DMS 273 treated with DMSO at 0.1 percent for 48 hours (cell line): ENCODE measurements at regions not wholly inside any gene's neighbourhood (a gene's known extent, or its start where the extent isn't known, plus 50 kb on each side); places are given as distances from the start of the nearest gene placed in this dataset.

Experiments
- DNase-seq: peaks from one replicate; lab custom pipeline; 2025; lab: John Stamatoyannopoulos, UW

GRCh38 chr17:12438813-12439586 is 226.7 kb upstream of the MYOCD start:
- no peak for DNase-seq

DNA sequence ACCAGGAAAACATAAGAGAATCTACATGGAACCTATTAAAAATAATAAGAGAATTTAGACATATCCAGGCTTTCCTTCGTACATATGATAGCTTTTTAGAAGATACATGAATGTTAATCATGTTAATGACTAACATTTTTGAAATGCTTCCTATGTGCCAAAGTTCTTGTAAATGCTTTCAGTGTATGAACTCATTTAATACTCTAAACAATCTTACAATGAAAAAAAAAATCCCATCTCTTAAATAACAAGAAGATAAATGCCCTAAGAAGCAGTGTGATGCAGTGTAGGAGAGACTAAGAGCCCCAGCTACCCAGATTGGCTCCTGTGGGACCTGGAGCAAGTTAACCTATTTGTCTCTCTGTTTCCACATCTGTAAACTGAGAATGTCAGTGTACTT is 220.4 kb upstream of the MYOCD start:
- DNase-seq: no peak

- no peak for DNase-seq
Observed at GRCh38 chr17:12457493-12457892, 208.2 kb upstream of the MYOCD start.

DNA sequence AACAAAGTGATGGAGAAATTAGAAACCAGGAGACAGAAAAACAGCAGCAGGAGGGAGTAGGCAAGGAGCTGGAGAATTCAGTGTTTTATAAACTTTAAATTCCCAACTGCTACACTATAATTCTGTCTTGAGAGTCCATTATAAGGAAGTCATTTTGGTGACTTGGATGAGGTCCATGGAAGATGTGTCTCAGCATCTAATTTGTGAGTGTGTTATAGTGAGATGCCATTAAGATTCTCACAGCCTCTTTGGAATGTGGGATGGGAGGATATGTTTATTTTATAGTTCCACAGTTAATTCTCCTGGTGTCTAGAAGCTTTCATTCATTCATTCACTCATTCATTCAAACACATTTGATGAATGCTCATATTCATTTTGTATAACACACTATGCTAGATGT is 206.0 kb upstream of the MYOCD start:
- DNase-seq: no peak

GRCh38 chr17:12463102-12463501 is 202.6 kb upstream of the MYOCD start:
- no peak for DNase-seq

DNA sequence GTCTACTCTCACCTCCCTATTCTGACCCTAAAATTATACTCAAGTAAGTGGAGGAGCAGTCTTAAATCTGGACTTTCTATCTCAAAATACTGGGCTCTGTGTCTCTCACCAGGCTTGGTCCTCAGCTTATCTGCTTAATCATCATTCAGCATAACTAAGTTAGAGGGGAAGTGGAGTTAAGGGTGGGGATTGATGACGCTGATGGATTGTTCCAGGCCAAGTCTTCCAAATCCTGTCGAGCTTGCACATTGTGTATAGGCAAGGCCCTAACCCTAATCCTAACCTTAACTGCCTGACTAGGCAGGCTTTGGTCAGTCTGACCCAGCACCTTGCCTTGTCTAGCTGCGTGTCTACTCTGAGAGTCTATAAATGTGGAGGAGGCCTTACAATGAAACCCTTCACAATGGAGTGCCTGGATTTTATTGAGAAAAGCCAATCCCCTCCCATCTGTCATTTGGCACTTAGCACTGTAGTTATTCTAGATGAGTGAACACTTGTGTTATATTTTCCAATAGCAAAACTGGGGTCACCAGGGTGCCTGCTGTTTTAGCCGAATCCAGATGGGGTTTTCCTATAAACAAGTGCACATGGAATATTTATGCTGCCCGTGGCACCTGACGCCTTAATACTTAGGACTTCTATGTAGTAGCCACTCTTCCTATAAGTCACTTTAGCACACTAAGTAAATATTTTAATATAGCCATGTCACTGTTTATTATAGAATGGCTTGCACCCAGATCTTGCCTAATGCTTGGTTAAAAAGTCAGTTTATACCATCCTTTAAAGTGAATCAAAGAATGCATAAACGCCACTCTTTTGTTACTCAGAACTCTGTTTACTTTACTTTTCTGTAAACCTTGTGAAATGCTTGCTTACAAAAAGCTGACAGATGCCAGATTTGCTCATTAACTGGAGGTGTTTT is 193.2 kb upstream of the MYOCD start:
- DNase-seq: peak; percentile 81

DNA sequence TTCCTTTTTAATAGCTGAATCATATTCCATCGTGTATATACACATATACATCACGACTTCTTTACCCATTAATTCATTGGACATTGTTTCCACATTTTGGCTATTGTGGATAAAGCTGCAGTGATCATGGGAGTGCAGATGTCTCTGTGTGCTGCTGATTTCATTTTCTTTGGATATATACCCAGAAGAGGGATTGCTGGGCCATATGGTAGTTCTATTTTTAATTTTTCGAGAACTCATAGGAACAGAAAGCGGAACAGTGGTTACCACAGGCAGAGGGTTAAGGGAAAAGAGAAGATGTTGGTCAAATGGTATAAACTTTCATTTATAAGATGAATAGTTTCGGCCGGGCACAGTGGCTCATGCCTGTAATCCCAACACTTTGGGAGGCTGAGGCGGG is 187.4 kb upstream of the MYOCD start:
- no peak for DNase-seq

DNA sequence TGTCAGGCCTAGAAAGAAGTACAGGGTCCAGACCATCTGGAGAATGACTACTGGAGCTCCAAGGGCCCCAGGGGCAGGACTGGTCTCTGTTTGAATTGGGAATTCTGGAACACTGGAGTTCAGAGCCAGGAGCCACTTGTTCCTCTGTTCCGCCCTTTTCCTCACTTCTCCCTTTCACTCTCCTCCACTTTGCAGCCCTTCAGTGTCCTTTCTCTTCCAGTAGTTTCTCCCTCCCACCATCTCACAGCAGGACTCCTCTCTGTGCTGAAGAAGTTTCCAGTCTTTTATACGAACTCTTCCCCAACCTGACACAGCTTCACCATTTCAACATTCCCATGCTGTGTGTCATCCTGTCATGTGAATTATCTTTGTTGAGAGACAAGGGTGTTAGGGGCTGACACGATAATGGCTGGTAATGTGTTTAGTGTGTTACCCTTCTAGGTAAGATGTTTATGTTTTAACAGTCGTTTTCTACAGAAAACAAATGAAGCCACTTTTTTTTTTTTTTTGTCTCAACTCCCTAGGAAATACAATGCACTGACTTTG is 180.3 kb upstream of the MYOCD start:
- DNase-seq: no peak

GRCh38 chr17:12489325-12489724 is 176.4 kb upstream of the MYOCD start:
- DNase-seq: no peak

DNA sequence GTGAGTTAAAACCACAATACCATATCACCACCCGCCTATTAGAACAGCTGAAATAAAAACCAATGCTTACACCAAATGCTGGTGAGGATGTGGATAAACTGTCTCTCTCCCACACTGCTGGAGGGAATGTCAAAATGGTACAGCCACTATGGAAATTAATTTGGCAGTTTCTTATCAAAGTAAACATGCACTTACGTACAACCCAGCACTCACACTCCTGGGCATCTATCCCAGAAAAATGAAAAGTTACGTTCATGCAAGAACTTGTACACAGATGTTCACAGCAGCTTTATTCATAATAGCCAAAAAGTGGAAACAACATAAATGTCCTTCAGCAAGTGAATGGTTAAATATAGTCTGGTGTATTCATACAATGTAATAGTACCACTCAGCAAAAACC is 173.2 kb upstream of the MYOCD start:
- DNase-seq: no peak

DNA sequence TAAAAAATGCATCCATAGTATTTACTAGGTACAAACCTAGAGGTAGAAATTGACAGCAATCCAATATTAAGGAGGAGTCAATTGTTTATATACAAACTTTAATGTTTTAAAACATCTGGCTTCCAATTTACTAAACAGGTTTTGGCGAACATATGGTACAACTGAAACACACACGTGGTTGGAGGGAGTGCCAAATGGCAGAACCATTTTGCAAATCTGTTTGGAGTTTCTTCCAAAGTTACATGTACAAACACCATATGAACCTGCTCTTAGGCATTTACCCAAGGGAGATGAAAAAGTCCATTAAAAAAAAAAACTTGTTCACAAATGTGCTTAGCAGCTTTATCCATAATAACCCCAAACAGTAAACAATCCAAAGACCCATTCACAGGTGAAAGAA is 159.8 kb upstream of the MYOCD start:
- DNase-seq: peak; percentile 80

DNA sequence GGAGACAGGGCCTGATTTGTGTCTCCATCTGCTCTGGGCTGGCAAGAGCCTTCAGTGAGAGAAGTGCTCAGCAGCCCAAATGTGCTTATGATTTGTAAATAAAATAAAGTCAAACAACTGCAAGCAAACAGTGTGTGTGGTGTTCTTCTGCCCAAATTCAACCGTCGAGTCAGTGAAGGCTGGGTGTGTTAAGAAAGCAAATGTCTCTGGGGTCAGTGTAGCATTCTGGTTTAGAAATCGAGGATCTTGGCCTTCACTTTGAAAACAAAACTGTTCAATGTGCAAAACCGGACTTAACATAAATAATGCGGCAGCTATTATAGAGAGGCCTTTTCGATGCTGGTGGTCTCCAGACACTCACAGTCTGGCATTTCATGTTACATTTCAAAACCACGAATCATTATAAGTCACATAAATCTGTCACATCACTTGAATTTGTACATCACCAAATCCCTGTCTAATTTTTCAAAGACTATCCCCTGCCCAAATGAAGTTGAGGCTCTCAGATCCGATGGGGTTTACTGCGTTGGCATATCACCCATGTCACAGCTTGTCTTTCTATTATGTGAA is 158.6 kb upstream of the MYOCD start:
- no peak for DNase-seq

DNA sequence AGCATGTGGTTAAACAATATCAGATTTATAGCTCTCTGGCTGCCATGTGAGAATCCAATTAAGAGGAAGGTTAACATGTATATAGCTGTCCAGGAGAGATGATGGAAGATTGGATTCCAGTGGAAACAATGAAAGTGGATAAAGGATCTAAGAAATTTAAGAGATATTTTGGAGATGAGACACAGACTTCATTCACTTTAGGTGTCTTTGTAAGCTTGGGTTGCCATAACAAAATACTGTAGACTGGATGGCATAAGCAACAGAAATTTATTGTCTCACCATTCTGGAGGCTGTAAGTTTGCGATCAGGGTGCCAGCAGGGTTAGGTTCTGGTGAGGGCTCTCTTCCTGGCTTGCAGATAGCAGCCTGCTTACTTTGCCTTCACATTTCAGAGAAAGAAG is 155.9 kb upstream of the MYOCD start:
- no peak for DNase-seq

- no peak for DNase-seq
Observed at GRCh38 chr17:12510535-12510934, 155.2 kb upstream of the MYOCD start.

GRCh38 chr17:12512694-12513355 is 152.9 kb upstream of the MYOCD start:
- no peak for DNase-seq

DNA sequence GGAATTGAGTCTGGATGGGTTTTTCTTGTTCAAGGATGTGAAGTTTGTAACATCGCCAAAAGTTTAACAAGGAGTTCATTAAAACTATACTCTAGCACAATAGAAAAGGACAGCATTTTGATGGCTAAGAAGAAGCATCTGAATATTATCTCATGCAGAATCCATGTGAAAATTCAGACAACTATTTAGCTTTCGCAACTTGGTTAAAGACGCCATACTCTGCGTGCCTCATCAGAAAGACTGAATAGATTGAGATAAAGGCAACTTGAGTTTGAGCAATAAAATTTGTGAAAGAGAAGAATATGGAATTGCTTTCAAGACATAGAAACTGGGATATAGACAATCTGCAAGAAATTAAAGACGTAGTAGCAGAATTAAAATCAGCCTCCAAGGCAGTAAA is 151.1 kb upstream of the MYOCD start:
- DNase-seq: no peak

DNA sequence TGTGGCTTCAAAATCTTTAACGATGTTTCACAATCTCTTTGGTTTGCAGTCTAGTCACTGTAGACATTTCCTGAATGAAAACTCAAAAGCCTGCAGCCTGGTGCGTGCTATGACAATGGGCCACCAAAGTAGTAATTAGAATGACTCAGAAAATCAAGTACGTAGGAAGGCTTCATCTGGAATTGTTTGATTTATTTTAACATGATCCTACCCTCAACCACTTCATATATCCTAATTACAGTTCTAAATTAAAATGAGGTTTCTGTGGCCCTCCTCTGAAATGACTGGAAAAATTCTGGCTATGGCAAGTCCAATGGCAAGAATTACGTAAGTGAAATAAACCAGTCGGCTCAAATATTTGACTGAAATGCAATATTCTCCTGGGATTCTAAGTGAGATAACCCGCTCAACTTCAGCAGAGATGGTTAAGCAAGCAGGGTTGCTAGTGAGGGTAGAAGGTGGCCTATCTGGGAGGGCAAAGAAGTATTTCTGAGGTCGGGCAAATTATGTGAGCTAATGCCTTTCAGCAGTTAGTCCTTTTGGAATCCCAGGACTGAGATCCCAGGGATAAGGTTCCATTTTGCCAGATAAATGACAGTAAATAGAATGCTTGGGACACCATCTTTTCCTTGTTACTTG is 145.6 kb upstream of the MYOCD start:
- DNase-seq: no peak

DNA sequence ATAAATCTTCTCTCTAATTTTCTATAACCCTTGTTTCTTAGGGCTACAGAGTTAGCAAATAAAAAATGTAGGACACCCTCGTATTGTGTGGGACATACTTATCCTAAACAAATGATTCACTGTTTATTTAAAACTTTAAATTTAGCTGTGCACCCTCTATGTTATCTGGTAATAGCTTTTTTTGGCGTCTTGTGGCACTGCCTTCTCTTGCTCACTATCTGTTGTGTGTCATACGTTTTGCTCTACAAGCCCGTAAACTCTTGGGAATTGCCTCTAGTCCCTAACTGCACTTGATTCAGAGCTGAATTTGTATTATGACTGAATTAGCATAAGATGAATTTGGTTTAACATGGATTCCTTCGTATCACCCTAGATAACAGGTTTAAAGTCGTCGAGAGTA is 144.3 kb upstream of the MYOCD start:
- no peak for DNase-seq

GRCh38 chr17:12522336-12522735 is 143.4 kb upstream of the MYOCD start:
- no peak for DNase-seq

DNA sequence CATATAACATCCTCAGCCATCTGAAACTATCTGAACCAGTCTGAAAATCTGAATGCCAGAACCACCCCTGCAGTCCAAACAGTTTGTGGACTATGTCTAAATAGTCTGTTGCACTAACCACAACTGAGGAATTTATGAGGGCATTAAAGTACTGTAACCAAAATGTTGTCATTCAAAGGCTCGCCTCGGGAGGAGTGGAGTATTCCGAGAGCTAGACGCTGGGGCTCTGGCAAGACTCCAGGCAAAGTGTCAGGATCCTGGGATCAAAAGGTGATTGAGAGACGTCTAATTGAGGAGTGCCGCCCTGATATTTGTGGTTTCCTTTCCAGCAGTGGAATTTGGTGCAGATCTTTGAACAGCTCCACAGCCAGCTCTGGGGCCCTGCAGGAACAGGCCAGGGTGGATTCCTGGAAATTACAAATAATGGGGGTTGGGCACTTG is 142.9 kb upstream of the MYOCD start:
- no peak for DNase-seq

DNA sequence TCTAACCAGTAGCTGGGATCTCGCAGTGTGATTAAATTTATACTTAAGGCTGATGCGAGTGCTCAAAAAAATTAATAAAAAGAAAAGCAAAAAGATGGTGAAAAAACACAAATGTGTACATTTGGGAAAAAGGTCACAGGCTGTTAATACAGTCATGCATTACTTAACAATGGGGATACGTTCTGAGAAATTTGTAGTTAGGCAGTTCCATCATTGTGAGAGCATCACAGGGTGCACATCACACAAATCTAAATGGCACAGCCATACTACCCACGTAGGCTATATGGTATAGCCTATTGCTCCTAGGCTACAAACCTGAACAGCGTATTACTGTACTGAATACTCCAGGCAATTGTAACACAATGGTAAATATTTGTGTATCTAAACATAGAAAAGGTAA is 142.4 kb upstream of the MYOCD start:
- no peak for DNase-seq

DNA sequence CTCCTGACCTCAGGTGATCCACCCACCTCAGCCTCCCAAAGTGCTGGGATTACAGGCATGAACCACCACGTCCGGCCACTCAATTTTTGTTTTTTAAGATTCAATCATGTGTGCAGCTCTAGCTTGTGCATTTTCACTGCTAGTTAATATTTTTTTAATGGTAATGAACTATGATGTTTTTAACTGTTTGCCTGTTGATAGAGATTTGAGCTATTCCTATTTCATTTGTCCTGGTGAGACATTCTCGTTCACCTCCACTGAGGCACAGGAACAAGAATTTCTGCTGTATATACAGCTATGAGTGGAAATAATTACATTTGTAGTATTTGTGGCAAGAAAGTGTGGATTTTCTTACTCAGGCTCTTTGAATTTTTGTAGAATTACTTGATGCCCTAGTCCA is 137.7 kb upstream of the MYOCD start:
- no peak for DNase-seq
